HepG2 (cell line): ENCODE measurements at regions not wholly inside any gene's neighbourhood (a gene's known extent, or its start where the extent isn't known, plus 50 kb on each side); places are given as distances from the start of the nearest gene placed in this dataset.

ENCODE experiments used
- ATAC-seq: fragments of 200-7000 bp; cut with Tn5 transposase; 3 replicates; pipeline ENCODE4 v1.9.1; 2020; ENCODE audit warnings: mild to moderate bottlenecking, moderate library complexity
- BruUV-seq: library from RNA; stranded (reverse); fragments of 400-500 nt; replicated peaks from 2 replicates; lab custom pipeline; 2021; lab: Mats Ljungman, UMichigan
- CTCF ChIA-PET: fragments of 300-600 bp; formaldehyde crosslinking; extraction: SDS; loops from one replicate; lab custom pipeline; 2021; ENCODE audit warnings: low total read pairs, inconsistent platforms, low intra/inter-chr PET ratio; lab: Yijun Ruan, JAX
- POLR2A ChIA-PET: fragments of 350-600 bp; sonication (Branson Sonifier 250); formaldehyde crosslinking; loops from one replicate; lab custom pipeline; 2020; ENCODE audit warnings: antibody characterized with exemption, inconsistent platforms; lab: Yijun Ruan, JAX
- DNase-seq: peaks from one replicate; pipeline ENCODE4 v3.0.0-alpha.2; 2015; ENCODE audit warnings: low spot score
- FAIRE-seq: peaks from 3 replicates; lab custom pipeline; 2011; peaks lifted over from hg19 to GRCh38; lab: Jason Lieb, UNC
- H2AFZ ChIP-seq: one replicate; pipeline ENCODE4 v1.6.1; 2011; ENCODE audit warnings: low read length, inconsistent platforms
- H3K27ac ChIP-seq: fragments of 300-600 bp; 3 replicates; pipeline ENCODE4 v1.8.0; 2011; ENCODE audit warnings: mixed run types, mild to moderate bottlenecking, mixed read lengths, low read length, inconsistent platforms; ENCODE audit not compliant: insufficient read depth; ENCODE audit errors: extremely low read length
- H3K27me3 ChIP-seq, 2 experiments: fragments of 200-600 bp in 1 of 2; 2 replicates in 1 of 2; 3 replicates in 1 of 2; pipeline versions ENCODE4 v1.6.0 to v1.8.0; 2011; ENCODE audit warnings: low read length in 2 of 2, mild to moderate bottlenecking in 2 of 2, moderate library complexity in 2 of 2, inconsistent platforms in 1 of 2; ENCODE audit not compliant: insufficient read depth in 2 of 2, control insufficient read depth in 1 of 2
- H3K36me3 ChIP-seq, 2 experiments: fragments of 200-600 bp in 1 of 2; replicated peaks in 1 of 2; 2 replicates in 1 of 2; 3 replicates in 1 of 2; pipeline versions ENCODE4 v1.5.1 to v1.8.0; 2011; ENCODE audit warnings: low read length in 2 of 2, inconsistent platforms in 1 of 2; ENCODE audit not compliant: insufficient read depth in 2 of 2, control insufficient read depth in 1 of 2
- H3K4me1 ChIP-seq: 2 replicates; pipeline ENCODE4 v1.5.1; 2012; ENCODE audit warnings: low read length, inconsistent platforms; ENCODE audit not compliant: insufficient read depth
- H3K4me2 ChIP-seq: 2 replicates; pipeline ENCODE4 v1.6.0; 2011; ENCODE audit warnings: low read depth, low read length, inconsistent platforms
- H3K4me3 ChIP-seq, 3 experiments: fragments of 200-600 bp in 1 of 3; sonication (generic), shearing (Covaris generic) in 1 of 3; replicated peaks in 1 of 3; 2 replicates each; pipeline ENCODE4 v1.5.1; 2011 to 2016; ENCODE audit warnings: low read length in 3 of 3, inconsistent platforms in 2 of 3, low read depth in 2 of 3, mild to moderate bottlenecking in 2 of 3, control low read depth in 1 of 3, mixed read lengths in 1 of 3; ENCODE audit not compliant: insufficient read depth in 1 of 3
- H3K79me2 ChIP-seq: one replicate; pipeline ENCODE4 v1.6.1; 2011; ENCODE audit warnings: low read length, inconsistent platforms; ENCODE audit not compliant: insufficient read depth
- H3K9ac ChIP-seq: 2 replicates; pipeline ENCODE4 v1.6.0; 2011; ENCODE audit warnings: mild to moderate bottlenecking, low read depth, low read length, inconsistent platforms; ENCODE audit not compliant: insufficient read depth
- H3K9me3 ChIP-seq: 2 replicates; pipeline ENCODE4 v1.5.1; 2012; ENCODE audit warnings: mild to moderate bottlenecking, low read length
- H4K20me1 ChIP-seq: 2 replicates; pipeline ENCODE4 v1.6.0; 2011; ENCODE audit warnings: inconsistent platforms, mild to moderate bottlenecking, low read length, moderate library complexity; ENCODE audit not compliant: insufficient read depth
- ATF5 ChIP-seq: sonication (generic); formaldehyde crosslinking; IDR thresholded peaks from 2 replicates; pipeline ENCODE4 v1.4.0; 2020; ENCODE audit warnings: mild to moderate bottlenecking, low read depth, missing genetic modification reagents
- GMEB2 ChIP-seq: IDR thresholded peaks from 2 replicates; pipeline ENCODE4 v1.6.1; 2016; ENCODE audit warnings: missing biosample characterization, missing genetic modification reagents, low read depth
- KDM1A ChIP-seq: IDR thresholded peaks from 2 replicates; pipeline ENCODE4 v1.6.1; 2016; ENCODE audit warnings: missing compliant biosample characterization
- RCOR2 ChIP-seq: IDR thresholded peaks from 2 replicates; pipeline ENCODE4 v1.6.1; 2016; ENCODE audit warnings: missing biosample characterization, missing genetic modification reagents
- SMAD9 ChIP-seq: sonication (generic); formaldehyde crosslinking; IDR thresholded peaks from 2 replicates; pipeline ENCODE4 v1.5.1; 2020; ENCODE audit warnings: mild to moderate bottlenecking, missing genetic modification reagents
- TMF1 ChIP-seq: sonication (generic); formaldehyde crosslinking; IDR thresholded peaks from 2 replicates; pipeline ENCODE4 v1.8.1; 2022; ENCODE audit warnings: low read depth, missing genetic modification reagents
- ZNF101 ChIP-seq: sonication (generic); formaldehyde crosslinking; IDR thresholded peaks from 2 replicates; pipeline ENCODE4 v1.4.0; 2020; ENCODE audit warnings: mild to moderate bottlenecking, low read depth, missing genetic modification reagents, borderline replicate concordance
- ZNF121 ChIP-seq: sonication (generic); formaldehyde crosslinking; IDR thresholded peaks from 2 replicates; pipeline ENCODE4 v1.5.0; 2020; ENCODE audit warnings: mild to moderate bottlenecking, missing genetic modification reagents
- ZNF382 ChIP-seq: sonication (generic); formaldehyde crosslinking; IDR thresholded peaks from 2 replicates; pipeline ENCODE4 v1.5.0; 2020; ENCODE audit warnings: missing genetic modification reagents, mild to moderate bottlenecking, borderline replicate concordance
- ZNF430 ChIP-seq: sonication (generic); formaldehyde crosslinking; IDR thresholded peaks from 2 replicates; pipeline ENCODE4 v1.9.0; 2021; ENCODE audit warnings: mild to moderate bottlenecking, missing genetic modification reagents
- ZNF460 ChIP-seq: sonication (generic); formaldehyde crosslinking; IDR thresholded peaks from 2 replicates; pipeline ENCODE4 v1.5.1; 2020; ENCODE audit warnings: missing genetic modification reagents, mild to moderate bottlenecking, borderline replicate concordance
- ZNF512 ChIP-seq: sonication (generic); formaldehyde crosslinking; IDR thresholded peaks from 2 replicates; pipeline ENCODE4 v1.4.0; 2020; ENCODE audit warnings: mild to moderate bottlenecking, missing genetic modification reagents
- ZNF563 ChIP-seq: sonication (generic); formaldehyde crosslinking; IDR thresholded peaks from 2 replicates; pipeline ENCODE4 v1.8.0; 2022; ENCODE audit warnings: mild to moderate bottlenecking, moderate library complexity, missing genetic modification reagents
- ZNF564 ChIP-seq: sonication (generic); formaldehyde crosslinking; IDR thresholded peaks from 2 replicates; pipeline ENCODE4 v1.8.1; 2023; ENCODE audit warnings: mild to moderate bottlenecking, missing genetic modification reagents
- ZNF572 ChIP-seq: sonication (generic); formaldehyde crosslinking; IDR thresholded peaks from 2 replicates; pipeline ENCODE4 v1.5.1; 2020; ENCODE audit warnings: mild to moderate bottlenecking, missing genetic modification reagents
- ZNF577 ChIP-seq: sonication (generic); formaldehyde crosslinking; IDR thresholded peaks from 2 replicates; pipeline ENCODE4 v1.4.0; 2020; ENCODE audit warnings: mild to moderate bottlenecking, low read depth, missing genetic modification reagents, borderline replicate concordance
- WGBS: methylation state at CpG from one replicate; pipeline ENCODE4 v1.1.6; 2017; ENCODE audit warnings: low lambda C conversion rate; 5-methylcytosine and 5-hydroxymethylcytosine counted together
- in situ Hi-C: cut with HindIII; loops from 2 replicates; pipeline ENCODE4 v1.10.0; 2017; ENCODE audit warnings: low pct_unique_long_range_greater_than_20kb; ENCODE audit not compliant: extremely low pct_ligation_motif_present
- intact Hi-C: fragments of 100-400 bp; cut with micrococcal nuclease; formaldehyde crosslinking; loops from one replicate; pipeline ENCODE4 v1.10.0; 2022; ENCODE audit not compliant: unreplicated experiment

GRCh38 chr12:125332900-125333299, 267.7 kb downstream of the AACS start:
- BruUV-seq: no TSS peak
- no peak overlapping the region for H3K4me2 ChIP-seq
- H4K20me1 ChIP-seq: no peaks in the 10 kb centered on the region
- H3K36me3 ChIP-seq: no peaks in the 10 kb centered on the region
- no peak overlapping the region for H2AFZ ChIP-seq
- DNase-seq: no peak
- ATAC-seq: no peak
- H3K27me3 ChIP-seq: peaks cover 2 to 8% of the 10 kb centered on the region in 2 experiments; a peak in 2 of 5 replicates
- H3K9ac ChIP-seq: no peak overlapping the region
- POLR2A ChIA-PET: no interaction called here
- no peak overlapping the region for H3K4me3 ChIP-seq
- FAIRE-seq: no peak
- in situ Hi-C loops (loop anchor here (5.0 kb wide), 1 partner anchor 69 kb away; no protein-coding TSS in a partner anchor), intact Hi-C loops (no loop called here)
- 45% methylated on average over 11 of the region's 11 CpGs for WGBS
- H3K4me1 ChIP-seq: no peaks in the 10 kb centered on the region
- no peaks in the 10 kb centered on the region for H3K79me2 ChIP-seq
- TF ChIP-seq ZNF563 (CRISPR knock-in tag): no peak
- no peak for TF ChIP-seq ZNF512 (CRISPR knock-in tag)
- TF ChIP-seq ZNF382: no peak
- no peak for TF ChIP-seq ATF5 (CRISPR knock-in tag)
- no peak for TF ChIP-seq KDM1A (CRISPR knock-in tag)
- no peak for TF ChIP-seq TMF1
- no peak for TF ChIP-seq SMAD9 (CRISPR knock-in tag)
- no peak for TF ChIP-seq ZNF430 (CRISPR knock-in tag)
- TF ChIP-seq GMEB2 (CRISPR knock-in tag): no peak
- TF ChIP-seq RCOR2 (CRISPR knock-in tag): no peak
- TF ChIP-seq ZNF564 (CRISPR knock-in tag): no peak
- TF ChIP-seq ZNF577: no peak
- no peak for TF ChIP-seq ZNF572 (CRISPR knock-in tag)
- TF ChIP-seq ZNF460: no peak
- TF ChIP-seq ZNF121 (CRISPR knock-in tag): no peak
- TF ChIP-seq ZNF101 (CRISPR knock-in tag): no peak
- TF ChIP-seq, all 625 proteins: peak for 0
- H3K27ac ChIP-seq: no peak overlapping the region
- no peaks in the 10 kb centered on the region for H3K9me3 ChIP-seq
- CTCF ChIA-PET: no interaction called here
